Fibroblast of the conjunctiva (primary cell): ENCODE measurements at regions not wholly inside any gene's neighbourhood (a gene's known extent, or its start where the extent isn't known, plus 50 kb on each side); places are given as distances from the start of the nearest gene placed in this dataset.
"Not testable (repeated sequence)": the region's sequence is repeated elsewhere in the genome, so short reads cannot be mapped to it uniquely, and the experiment has no call there.

Experiments
- DNase-seq: peaks from one replicate; pipeline ENCODE4 v3.0.0-alpha.2; 2010; ENCODE audit warnings: low read depth

DNA sequence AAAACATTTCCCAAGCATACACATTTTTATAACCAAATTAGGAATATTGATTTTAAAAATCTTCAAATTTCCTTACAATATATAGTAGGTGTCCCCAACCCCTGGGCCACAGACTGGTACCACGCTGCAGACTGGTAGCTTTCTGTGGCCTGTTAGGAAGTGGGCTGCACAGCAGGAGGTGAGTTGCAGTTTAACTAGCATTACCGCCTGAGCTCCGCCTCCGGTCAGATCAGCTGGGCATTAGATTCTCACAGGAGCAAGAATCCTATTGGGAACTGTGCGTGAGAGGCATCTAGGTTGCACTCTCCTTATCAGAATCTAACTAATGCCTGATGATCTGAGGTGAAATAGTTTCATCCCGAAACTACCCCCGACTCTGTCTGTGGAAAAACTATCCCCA, 62.1 kb downstream of the ZWINT start:
- DNase-seq = no peak

DNA sequence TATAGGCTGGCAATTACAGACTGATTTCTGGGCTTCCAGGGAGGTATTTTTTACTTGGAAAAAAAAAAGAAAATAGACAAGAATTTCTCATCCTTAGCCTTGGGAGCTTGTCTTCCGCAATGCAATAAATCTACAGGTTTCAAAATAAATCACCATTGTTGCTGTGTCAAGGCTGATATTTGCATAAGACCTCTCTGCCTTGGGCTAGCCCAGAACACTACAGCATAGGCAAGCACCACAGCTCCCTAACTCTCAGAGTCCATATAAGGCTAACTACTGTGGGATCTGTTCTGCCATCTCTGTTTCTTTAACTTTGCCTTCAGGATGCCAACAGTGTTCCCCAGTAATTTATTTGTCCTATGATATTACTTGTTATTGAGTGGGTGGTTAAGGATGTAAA, 64.4 kb downstream of the ZWINT start:
- DNase-seq = no peak

DNA sequence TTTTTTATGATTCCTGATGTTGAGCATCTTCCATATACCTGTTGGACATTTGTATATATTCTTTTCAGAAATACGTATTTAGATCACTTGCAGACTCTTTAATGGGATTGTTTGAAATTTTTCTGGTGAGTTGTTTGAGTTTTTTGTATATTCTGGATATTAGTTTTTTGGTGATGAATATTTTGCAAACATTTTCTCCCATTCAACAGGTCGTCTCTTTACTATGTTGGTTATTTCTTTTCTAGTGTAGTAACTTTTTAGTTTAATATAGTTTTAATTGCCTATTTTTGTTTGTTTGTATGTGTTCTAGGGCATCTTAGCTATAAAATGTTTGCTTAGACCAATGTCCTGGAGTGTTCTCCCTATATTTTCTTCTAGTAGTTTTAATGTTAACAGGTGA, 72.7 kb downstream of the ZWINT start:
- no peak for DNase-seq

DNA sequence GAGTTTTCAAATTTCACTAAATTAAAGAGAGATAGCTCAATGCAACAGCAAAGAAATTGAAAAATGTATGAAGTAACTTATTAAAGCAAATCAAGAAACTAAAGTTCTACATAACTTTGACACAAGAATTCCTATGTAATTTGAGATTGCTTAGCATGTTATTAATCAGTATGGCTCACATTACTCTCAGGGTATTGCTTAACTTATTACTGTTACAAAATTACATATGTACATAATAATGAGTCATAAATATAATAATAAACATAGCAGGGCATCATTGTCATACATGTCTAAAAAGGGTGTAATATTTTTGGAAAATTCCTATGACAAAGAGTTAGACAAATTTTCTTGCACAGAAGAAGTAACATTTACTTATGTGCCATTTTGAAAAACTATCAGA, 75.0 kb downstream of the ZWINT start:
- DNase-seq = no peak

DNA sequence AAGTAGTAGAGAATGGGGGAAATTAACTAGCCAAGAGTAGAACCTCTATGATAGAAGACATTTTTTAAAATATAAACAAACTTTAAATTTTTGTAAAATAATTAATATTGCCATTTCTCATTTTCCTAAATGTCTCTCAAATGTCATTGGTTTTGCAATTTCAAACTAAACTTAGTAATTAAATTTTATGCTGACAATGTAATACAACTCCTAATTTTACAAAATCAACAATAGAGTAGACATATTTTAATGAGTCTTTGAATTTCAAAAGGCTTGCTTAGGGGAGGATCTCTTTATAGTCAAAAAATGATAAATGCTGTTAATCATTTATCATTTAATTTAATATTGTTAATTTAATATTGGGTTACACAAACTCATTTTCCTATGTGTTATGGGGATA, 81.8 kb downstream of the ZWINT start:
- DNase-seq = no peak

DNA sequence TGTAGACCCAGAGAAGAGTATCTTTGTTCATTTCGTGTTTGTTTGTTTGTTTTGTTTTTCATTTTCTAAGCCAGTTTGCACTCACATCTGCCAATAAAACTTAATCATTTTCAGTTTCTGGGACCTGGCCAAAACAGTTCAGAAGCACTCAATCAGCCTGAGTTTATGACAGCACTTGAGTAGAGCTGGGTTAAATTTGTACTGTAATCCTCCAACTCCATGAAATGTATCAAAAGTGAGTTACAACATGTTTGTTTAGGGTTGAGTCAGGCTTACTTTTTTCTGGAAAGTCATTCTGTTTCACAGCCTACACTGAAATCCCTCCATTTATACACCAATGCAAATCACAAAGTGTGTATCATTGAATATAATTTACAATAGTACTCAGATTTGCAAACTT, 91.9 kb downstream of the ZWINT start:
- DNase-seq = no peak

DNA sequence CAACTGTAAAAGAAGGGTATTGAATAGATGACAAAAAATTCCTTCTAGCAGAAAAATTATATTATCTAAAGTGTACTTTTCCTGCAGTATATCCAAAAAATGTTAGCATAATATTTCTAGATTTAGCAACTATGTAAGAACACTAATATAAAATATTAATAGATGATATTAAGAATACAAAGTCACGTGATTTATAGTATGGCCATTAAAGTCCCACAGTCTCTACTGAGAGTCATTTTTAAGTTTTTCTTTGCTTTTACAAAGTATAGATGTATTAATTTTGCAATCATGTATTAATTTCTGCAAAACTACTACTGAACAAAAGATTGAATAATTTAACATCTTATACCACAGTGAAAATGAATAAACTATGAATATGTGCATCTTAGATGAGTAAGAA, 94.9 kb downstream of the ZWINT start:
- no peak for DNase-seq

DNA sequence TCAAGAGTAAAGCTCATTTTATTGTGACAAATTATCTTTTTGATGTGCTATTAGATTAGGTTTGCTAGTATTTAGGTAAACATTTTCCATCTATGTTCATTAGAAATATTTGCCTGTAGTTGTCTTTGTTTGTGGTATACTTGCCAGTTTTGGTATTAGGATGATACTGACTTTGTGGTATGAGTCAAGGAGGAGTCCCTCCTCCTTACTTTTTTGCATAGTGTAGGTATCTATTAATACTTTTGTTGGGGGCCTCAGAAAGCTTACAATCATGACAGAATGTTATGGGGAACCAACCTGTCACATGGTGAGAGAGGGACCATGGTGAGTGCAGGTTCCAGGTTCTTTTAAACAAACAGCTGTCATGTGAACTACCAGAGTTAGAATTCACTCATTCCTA, 102.1 kb downstream of the ZWINT start:
- no peak for DNase-seq

DNA sequence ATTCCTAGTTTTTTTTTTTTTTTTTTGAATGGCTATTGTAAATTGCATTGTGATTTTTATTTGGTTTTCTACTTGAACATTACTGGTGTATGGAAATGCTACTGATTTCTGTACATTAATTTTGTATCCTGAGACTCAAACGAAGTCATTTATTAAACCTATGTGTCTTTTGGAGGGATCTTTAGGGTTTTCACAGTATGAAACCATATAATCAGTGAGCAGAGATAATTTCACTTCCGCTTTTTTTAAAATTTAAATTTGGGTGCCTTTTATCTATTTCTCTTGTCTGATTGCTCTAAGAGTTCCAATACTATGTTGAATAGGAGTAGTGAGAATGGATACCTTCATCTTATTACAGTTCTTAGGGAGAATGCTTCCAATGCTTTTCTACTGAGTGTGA, 102.7 kb downstream of the ZWINT start:
- DNase-seq = no peak

DNA sequence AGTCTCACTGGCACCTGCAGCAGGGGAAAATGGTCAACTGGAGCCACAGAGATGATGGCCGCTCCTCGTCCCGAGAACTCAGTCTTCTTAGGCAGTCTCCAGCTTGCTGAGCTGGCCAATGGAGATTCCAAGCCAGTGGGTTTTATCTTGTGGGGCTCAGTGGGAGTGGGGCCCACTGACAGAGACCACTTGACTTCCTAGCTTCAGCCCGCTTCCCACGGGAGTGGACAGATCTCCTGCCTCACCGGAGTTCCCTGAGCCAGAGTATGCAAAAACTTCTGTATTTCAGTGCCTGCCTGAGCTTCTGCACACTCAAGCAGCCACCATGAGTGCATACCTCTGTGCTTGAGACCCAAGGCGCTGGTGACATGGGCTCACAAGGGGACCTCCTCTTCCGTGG, 105.8 kb downstream of the ZWINT start:
- DNase-seq = no peak

DNA sequence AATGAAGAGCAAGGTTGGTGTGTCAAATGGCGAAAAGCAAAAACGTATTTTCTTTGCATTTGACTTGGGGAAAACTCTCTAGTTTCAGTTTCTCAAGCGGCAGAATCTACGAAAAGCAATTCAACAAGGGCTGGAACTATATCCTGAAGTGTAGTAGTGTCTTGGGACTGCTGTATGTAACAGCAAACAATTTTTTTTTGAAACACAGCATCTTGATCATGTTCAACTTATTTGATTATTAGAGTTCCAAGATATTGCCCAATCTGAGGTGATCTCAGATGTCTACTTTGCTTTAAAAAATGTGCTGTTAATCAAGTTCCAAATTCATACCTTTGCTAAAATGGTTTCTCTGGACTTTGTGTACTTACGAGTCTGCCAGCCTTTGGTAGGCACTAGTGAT, 120.6 kb downstream of the ZWINT start:
- no peak for DNase-seq

DNA sequence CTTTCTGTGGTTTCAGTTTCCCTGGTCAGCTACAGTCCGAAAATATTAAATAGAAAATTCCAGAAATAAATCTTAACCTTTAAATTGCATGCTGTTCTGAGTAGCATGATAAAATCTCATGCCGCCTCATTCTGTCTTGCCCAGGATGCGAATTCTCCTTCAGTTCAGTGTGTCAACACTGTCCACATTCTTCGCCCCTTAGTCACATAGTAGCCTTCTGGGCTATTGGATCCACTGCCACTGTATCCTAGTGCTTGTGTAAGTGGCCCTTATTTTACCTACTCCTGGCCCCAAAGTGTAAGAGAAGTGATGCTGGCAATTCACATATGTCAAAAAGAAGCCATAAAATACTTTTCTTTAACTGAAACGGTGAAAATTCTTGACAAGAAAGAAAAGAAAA, 129.6 kb downstream of the ZWINT start:
- no peak for DNase-seq

DNA sequence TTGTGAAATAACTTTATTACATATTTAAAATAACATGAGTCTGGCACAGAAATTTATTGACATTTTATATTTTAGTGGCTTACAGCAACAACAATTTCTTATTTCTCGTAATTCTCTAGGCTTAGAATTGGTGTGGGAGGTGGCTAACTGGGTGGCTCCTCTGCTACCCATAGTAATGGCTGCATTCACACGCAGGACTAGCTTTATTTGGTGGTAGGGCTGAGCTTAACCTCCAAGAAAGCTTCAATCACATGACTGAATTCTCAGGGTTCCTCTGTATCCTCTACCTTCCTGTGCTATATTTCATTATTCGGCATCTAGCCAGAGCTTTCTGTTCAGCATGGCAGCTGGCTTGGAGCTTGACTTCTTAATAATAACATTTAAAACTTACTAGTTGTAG, 138.8 kb downstream of the ZWINT start:
- DNase-seq = no peak

DNA sequence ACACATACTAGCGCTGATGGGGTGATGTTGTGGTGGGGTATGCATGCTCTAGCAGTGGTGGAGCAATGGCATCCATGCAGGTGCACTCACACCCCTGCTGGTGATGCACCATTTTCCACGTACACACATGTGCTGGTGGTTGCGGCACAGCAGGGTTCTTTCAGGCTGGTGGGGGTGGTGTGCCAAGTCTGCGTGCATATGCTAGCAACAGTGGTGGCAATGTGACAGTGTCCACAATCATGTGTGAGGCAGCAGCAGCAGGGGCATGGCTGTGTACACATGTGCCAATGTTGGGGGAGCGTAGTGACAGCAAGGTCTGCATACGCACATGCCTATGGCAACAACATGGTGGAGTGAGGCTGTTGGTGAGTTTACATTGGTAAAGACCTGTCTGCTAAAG, 148.1 kb downstream of the ZWINT start:
- no peak for DNase-seq

DNA sequence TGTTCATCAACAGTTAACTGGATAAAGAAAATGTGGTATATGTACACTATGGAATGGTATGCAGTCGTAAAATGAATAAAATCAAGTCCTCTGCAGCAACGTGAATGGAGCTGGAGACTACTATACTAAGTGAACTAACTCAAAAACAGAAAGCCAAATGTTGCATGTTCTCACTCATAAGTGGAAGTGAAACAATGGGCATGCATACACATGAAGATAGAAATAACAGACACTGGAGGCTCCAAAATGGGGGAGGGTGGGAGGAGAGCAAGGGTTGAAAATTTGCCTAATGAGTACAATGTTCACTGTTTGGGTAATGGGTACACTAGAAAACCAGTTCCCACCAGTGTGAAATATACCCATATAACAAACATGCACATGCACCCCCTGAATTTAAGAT, 179.5 kb downstream of the ZWINT start:
- no peak for DNase-seq

DNA sequence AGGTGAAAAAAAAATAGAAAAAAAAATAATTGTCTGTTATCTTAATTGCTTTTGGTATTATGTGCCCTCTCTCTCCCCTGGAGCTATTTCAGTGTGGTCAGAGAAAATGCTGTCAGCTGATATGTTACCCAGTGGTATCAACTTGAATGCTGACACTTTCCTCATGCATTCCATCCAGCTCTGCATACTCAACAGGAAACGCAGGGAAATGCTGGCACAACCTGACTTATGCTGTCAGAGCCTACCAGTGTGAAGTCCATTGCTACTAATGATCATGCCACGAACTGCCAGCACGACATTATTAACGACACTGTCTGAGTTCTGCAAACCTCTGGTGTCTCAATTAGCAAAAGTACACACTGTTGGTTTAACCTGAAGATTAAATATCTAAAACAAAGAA, 182.8 kb downstream of the ZWINT start:
- no peak for DNase-seq

DNA sequence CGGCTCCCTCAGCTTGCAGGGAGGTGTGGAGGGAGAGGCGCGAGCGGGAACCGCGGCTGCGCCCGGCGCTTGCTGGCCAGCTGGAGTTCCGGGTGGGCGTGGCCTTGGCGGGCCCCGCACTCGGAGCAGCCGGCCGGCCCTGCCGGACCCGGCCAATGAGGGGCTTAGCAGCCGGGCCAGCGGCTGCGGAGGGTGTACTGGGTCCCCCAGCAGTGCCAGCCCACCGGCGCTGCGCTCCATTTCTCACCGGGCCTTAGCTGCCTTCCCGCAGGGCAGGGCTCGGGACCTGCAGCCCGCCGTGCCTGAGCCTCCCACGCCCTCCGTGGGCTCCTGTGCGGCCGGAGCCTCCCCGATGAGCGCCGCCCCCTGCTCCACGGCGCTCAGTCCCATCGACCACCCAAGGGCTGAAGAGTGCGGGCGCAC, 206.0 kb downstream of the ZWINT start:
- not testable (repeated sequence) for DNase-seq

DNA sequence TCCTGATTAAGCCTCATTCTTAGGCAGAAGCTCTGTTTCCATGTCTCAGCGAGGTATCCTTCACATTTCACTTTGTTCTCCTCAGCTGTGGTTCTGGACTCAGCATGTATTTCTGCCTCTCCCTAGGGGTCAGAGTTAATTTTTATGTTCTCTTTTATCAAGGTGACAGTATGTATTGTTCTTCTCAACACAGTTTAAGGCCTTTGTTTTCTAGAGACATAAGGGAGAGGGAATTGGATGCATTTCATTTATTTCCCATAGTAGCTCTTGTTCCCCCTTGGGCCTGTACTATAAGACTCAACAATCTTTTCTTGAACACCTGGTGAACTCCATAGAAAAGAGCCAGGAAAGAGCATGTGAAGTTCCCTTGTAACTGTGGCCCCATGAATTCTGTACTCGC, 214.3 kb downstream of the ZWINT start:
- DNase-seq = no peak

DNA sequence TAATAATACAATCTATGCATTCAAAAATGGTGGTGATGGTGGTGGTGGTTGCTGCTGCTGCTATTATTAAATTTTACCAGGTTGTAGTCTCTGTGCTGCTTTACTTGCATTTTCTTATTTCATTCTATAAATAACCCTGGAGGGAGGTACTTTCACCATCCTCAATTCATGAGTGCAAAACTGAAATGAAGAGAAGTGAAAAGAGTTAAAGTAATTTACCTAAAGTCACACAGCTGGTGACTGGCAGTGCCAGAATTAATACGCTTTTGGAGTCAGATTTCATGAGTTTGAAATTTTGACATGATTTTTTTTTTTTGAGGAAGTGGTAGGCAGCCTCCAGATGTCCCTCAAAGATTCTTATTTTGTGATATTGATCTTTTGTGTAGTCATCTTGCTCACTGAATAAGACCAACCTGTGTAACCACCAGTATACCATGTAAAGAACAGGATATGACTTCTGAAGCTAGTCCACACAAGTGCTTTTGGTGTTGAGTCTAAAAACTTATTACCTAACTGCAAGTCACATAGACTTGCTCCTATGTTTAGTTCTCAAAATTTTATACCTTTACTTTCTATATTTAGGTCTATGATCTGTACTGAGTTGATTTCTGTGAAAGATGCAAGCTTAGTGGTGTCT, 218.8 kb downstream of the ZWINT start:
- no peak for DNase-seq

DNA sequence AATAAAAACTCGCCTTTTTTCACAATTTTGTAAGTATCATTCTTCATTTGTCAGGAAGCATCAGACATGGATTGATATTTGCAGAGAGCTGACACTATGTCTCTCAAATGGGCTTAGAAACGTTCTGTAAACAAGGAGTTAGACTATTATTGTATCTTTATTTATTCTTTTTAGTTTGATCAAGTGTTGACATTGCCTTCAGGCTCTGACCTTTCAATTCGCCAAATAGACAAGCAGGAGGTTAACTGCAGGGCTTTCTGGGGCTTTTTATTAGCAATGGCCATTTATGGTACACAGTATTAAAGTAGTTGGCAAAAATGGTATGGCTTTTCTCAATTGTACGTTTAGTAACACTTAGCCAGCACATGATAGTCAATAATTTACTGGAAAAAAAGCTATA, 221.7 kb downstream of the ZWINT start:
- no peak for DNase-seq

DNA sequence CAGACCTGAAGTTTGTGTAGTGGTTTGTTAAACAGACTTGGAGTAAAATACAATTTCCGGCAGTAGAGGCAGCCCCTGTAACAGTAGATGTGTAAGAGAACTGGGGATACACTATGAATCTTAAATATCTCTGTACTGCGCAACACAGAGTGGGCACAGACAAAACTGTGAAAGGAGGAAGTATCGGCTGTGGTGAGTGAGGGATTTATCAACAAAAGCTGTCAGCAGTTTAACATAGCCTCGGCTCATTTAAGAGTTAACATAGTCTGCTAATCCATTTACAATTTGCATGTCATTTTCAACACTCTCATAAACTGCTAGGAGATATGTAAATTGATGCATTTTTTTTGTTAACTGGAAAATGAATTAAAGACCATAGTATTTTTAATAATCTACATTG, 225.2 kb downstream of the ZWINT start:
- DNase-seq = no peak

DNA sequence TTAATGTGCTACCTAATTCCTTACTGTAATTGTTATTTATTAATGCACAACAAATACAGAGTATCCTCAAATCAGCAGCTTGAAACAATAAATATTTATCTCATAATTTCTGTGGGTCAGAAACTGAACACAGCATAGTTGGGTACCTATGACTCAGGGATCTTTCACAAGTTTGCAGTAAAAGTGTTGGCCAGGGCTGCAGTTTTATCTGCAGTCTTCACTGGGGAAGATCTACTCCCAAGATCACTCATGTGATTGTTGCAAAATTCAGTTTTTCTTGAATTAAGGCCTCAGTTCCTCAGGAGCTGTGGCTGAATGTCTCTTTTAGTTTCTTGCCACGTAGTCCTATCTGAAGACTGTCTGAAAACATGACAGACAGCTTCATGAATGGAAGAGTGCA, 237.8 kb downstream of the ZWINT start:
- no peak for DNase-seq

DNA sequence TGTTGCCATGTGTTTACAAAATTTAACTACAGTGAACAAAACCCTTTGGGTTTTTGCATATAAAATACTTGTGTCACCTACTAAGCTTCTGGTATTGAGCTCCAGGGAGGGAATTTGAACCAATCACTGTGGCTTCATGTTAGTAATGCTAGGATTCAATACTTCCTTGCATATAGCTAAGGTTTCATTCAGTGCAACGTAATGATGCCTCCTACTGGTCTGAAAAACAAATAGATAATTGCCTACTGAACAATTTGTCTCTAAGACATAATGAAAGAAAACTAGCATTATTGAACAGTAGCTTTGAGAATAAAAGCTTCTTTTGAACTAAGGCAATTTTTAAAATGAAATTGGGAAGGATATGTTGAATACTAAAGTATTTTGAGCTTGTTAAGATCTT, 244.4 kb downstream of the ZWINT start:
- no peak for DNase-seq

DNA sequence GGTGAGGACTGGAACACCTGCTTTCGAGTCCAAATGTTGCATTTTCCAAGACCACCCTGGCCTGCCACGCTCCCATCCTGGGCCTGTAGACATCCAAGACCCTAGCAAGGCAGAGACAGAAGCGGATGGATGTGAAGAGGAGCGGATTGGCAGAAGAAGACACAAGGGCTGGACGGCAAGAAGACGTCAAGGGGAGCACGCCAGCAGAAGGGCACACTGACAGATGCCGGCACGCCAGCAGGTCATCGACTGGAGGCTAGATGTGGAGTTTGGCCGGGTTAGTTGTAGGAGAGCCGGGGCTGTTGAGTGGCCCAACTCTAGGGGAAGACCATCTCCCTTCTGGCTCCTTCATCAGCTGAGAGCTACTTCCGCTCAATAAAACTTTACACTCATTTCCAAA, 251.6 kb downstream of the ZWINT start:
- no peak for DNase-seq

DNA sequence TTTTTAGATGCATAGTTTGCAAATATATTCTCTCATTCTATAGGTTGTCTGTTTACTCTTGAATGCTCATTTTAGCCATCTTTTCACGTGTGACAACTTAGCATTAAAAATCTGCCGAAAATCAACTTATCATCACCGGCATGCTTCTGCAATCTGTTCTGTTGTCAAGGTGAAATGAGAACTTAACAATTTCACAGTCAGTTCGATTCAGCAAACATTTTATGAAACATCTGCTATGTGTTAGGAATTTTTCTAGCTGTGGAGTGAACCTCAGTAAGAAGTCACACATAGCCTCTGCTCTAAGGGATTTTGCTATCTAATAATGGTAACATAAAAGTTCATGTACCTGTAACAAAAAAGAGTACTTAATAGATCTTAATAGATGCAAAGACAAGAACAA, 256.1 kb downstream of the ZWINT start:
- no peak for DNase-seq
